HT1080 (cell line): ENCODE measurements at regions not wholly inside any gene's neighbourhood (a gene's known extent, or its start where the extent isn't known, plus 50 kb on each side); places are given as distances from the start of the nearest gene placed in this dataset.
"Not testable (repeated sequence)": the region's sequence is repeated elsewhere in the genome, so short reads cannot be mapped to it uniquely, and the experiment has no call there.

Experiments
- DNase-seq: peaks from one replicate; pipeline ENCODE4 v3.0.0-alpha.2; 2015; ENCODE audit warnings: low read depth

- no peak for DNase-seq
These were observed 50.7 kb upstream of the KLF7 start for GRCh38 chr2:207216457-207216856.

- no peak for DNase-seq
These were observed 51.7 kb upstream of the KLF7 start for GRCh38 chr2:207217442-207217841.

GRCh38 chr2:207219081-207219630 lies 53.4 kb upstream of the KLF7 start:
- no peak for DNase-seq

- peak; percentile 85 for DNase-seq
These were observed 54.1 kb upstream of the KLF7 start for GRCh38 chr2:207219676-207220501.

- no peak for DNase-seq
These were observed 56.0 kb upstream of the KLF7 start for GRCh38 chr2:207221731-207222130.

- peak; percentile 87 for DNase-seq
These were observed 57.3 kb upstream of the KLF7 start for GRCh38 chr2:207223051-207223450.

GRCh38 chr2:207224381-207224780 lies 58.6 kb upstream of the KLF7 start:
- no peak for DNase-seq

GRCh38 chr2:207224791-207225482 lies 59.2 kb upstream of the KLF7 start:
- DNase-seq: no peak

- no peak for DNase-seq
These were observed 60.0 kb upstream of the KLF7 start for GRCh38 chr2:207225773-207226172.

- DNase-seq: peak; percentile 69
These were observed 60.5 kb upstream of the KLF7 start for GRCh38 chr2:207226243-207226642.

- DNase-seq: no peak
These were observed 60.9 kb upstream of the KLF7 start for GRCh38 chr2:207226671-207227061.

- no peak for DNase-seq
These were observed 61.5 kb upstream of the KLF7 start for GRCh38 chr2:207227062-207227748.

GRCh38 chr2:207227749-207228145 lies 62.0 kb upstream of the KLF7 start:
- DNase-seq: no peak

GRCh38 chr2:207228402-207228801 lies 62.7 kb upstream of the KLF7 start:
- no peak for DNase-seq

- no peak for DNase-seq
These were observed 63.4 kb upstream of the KLF7 start for GRCh38 chr2:207229161-207229560.

- DNase-seq: peak; percentile 34
These were observed 64.7 kb upstream of the KLF7 start for GRCh38 chr2:207230261-207231105.

GRCh38 chr2:207231106-207231865 lies 65.5 kb upstream of the KLF7 start:
- DNase-seq: peak; percentile 56

- DNase-seq: no peak
These were observed 66.2 kb upstream of the KLF7 start for GRCh38 chr2:207231967-207232366.

GRCh38 chr2:207233141-207233540 lies 67.4 kb upstream of the KLF7 start:
- not testable (repeated sequence) for DNase-seq

- DNase-seq: no peak
These were observed 68.0 kb upstream of the KLF7 start for GRCh38 chr2:207233731-207234130.
